ENCODE measurements at regions not wholly inside any gene's neighbourhood (a gene's known extent, or its start where the extent isn't known, plus 50 kb on each side); places are given as distances from the start of the nearest gene placed in this dataset.

GRCh38 chr2:209076151-209076550 lies 347.7 kb upstream of the MAP2 start:
- CTCF ChIA-PET: no interaction called here
- TF ChIP-seq SUZ12 (IDR thresholded peaks at IDR 0.05) (no peak), ARNT (IDR thresholded peaks at IDR 0.05) (no peak), SP1 (IDR thresholded peaks at IDR 0.05) (no peak), PKNOX1 (IDR thresholded peaks at IDR 0.05) (no peak), FOXA1 (IDR thresholded peaks at IDR 0.05) (no peak), TARDBP (IDR thresholded peaks at IDR 0.05) (no peak), CTBP1 (IDR thresholded peaks at IDR 0.05; ENCODE audit: borderline replicate concordance) (no peak), NFRKB (IDR thresholded peaks at IDR 0.05) (no peak), ELF4 (IDR thresholded peaks at IDR 0.05) (no peak)
- POLR2A ChIA-PET: no interaction called here

GRCh38 chr2:209086761-209087160 lies 337.1 kb upstream of the MAP2 start:
- TF ChIP-seq HDGF (IDR thresholded peaks at IDR 0.05; ENCODE audit: borderline replicate concordance): no peak
- no peak for TF ChIP-seq NFRKB (IDR thresholded peaks at IDR 0.05)
- no peak for TF ChIP-seq LEF1 (IDR thresholded peaks at IDR 0.05; ENCODE audit: borderline replicate concordance)
- no peak for TF ChIP-seq ZNF384 (IDR thresholded peaks at IDR 0.05)
- no peak for TF ChIP-seq CTBP1 (IDR thresholded peaks at IDR 0.05; ENCODE audit: borderline replicate concordance)
- TF ChIP-seq ARNT (IDR thresholded peaks at IDR 0.05): no peak
- no peak for TF ChIP-seq TARDBP (IDR thresholded peaks at IDR 0.05)
- no peak for TF ChIP-seq L3MBTL2 (conservative IDR thresholded peaks at IDR 0.05)
- no peak for TF ChIP-seq FOXK2 (IDR thresholded peaks at IDR 0.05)
- no peak for TF ChIP-seq ELF4 (IDR thresholded peaks at IDR 0.05)
- TF ChIP-seq FOXM1 (IDR thresholded peaks at IDR 0.05; ENCODE audit: borderline replicate concordance): no peak
- no peak for TF ChIP-seq SP1 (IDR thresholded peaks at IDR 0.05)
- TF ChIP-seq BHLHE40 (IDR thresholded peaks at IDR 0.05; ENCODE audit: borderline replicate concordance): no peak
- TF ChIP-seq PKNOX1 (IDR thresholded peaks at IDR 0.05): no peak
- TF ChIP-seq SUZ12 (IDR thresholded peaks at IDR 0.05): no peak
- TF ChIP-seq FOXA1 (IDR thresholded peaks at IDR 0.05): no peak
- POLR2A ChIA-PET: no interaction called here
- CTCF ChIA-PET: no interaction called here

More at GRCh38 chr2:209076151-209076550, 347.7 kb upstream of the MAP2 start:
- DNase-seq (ENCODE audit: extremely low spot score): no peak

GRCh38 chr2:209091056-209091455 lies 332.8 kb upstream of the MAP2 start:
- DNase-seq (ENCODE audit: extremely low spot score): no peak
- CTCF ChIA-PET: no interaction called here
- POLR2A ChIA-PET: no interaction called here
- TF ChIP-seq FOXA1 (IDR thresholded peaks at IDR 0.05) (no peak), FOXM1 (IDR thresholded peaks at IDR 0.05; ENCODE audit: borderline replicate concordance) (no peak)

More at GRCh38 chr2:209086761-209087160, 337.1 kb upstream of the MAP2 start:
- no peak for DNase-seq (ENCODE audit: extremely low spot score)

GRCh38 chr2:209094221-209094620 lies 329.6 kb upstream of the MAP2 start:
- DNase-seq (ENCODE audit: extremely low spot score): no peak
- POLR2A ChIA-PET: no interaction called here
- CTCF ChIA-PET: no interaction called here
- TF ChIP-seq FOXM1 (IDR thresholded peaks at IDR 0.05; ENCODE audit: borderline replicate concordance) (no peak), FOXA1 (IDR thresholded peaks at IDR 0.05) (no peak), BHLHE40 (IDR thresholded peaks at IDR 0.05; ENCODE audit: borderline replicate concordance) (no peak), NFRKB (IDR thresholded peaks at IDR 0.05) (no peak), FOXK2 (IDR thresholded peaks at IDR 0.05) (no peak), ZNF384 (IDR thresholded peaks at IDR 0.05) (no peak), LEF1 (IDR thresholded peaks at IDR 0.05; ENCODE audit: borderline replicate concordance) (no peak), ELF4 (IDR thresholded peaks at IDR 0.05) (no peak)

GRCh38 chr2:209095432-209095831 lies 328.4 kb upstream of the MAP2 start:
- POLR2A ChIA-PET: no interaction called here
- no peak for DNase-seq (ENCODE audit: extremely low spot score)
- TF ChIP-seq FOXA1 (IDR thresholded peaks at IDR 0.05) (no peak), ELF4 (IDR thresholded peaks at IDR 0.05) (no peak), PKNOX1 (IDR thresholded peaks at IDR 0.05) (no peak)
- CTCF ChIA-PET: no interaction called here

- no peak for DNase-seq (ENCODE audit: extremely low spot score)
- TF ChIP-seq SP1 (IDR thresholded peaks at IDR 0.05) (no peak), FOXA1 (IDR thresholded peaks at IDR 0.05) (no peak), FOXK2 (IDR thresholded peaks at IDR 0.05) (no peak), TARDBP (IDR thresholded peaks at IDR 0.05) (no peak), SUZ12 (IDR thresholded peaks at IDR 0.05) (no peak), HDGF (IDR thresholded peaks at IDR 0.05; ENCODE audit: borderline replicate concordance) (no peak), ARNT (IDR thresholded peaks at IDR 0.05) (no peak), L3MBTL2 (conservative IDR thresholded peaks at IDR 0.05) (no peak), ZNF384 (IDR thresholded peaks at IDR 0.05) (no peak), BHLHE40 (IDR thresholded peaks at IDR 0.05; ENCODE audit: borderline replicate concordance) (no peak), NFRKB (IDR thresholded peaks at IDR 0.05) (no peak), LEF1 (IDR thresholded peaks at IDR 0.05; ENCODE audit: borderline replicate concordance) (no peak), CTBP1 (IDR thresholded peaks at IDR 0.05; ENCODE audit: borderline replicate concordance) (no peak)
- ChIA-PET POLR2A (no interaction called here), CTCF (no interaction called here)
Observed at GRCh38 chr2:209097168-209097567, 326.7 kb upstream of the MAP2 start.

- no peak for DNase-seq (ENCODE audit: extremely low spot score)
- CTCF ChIA-PET: no interaction called here
- TF ChIP-seq PKNOX1 (IDR thresholded peaks at IDR 0.05) (no peak), SP1 (IDR thresholded peaks at IDR 0.05) (no peak), ELF4 (IDR thresholded peaks at IDR 0.05) (no peak), L3MBTL2 (conservative IDR thresholded peaks at IDR 0.05) (no peak), SUZ12 (IDR thresholded peaks at IDR 0.05) (no peak), ARNT (IDR thresholded peaks at IDR 0.05) (no peak), ZNF384 (IDR thresholded peaks at IDR 0.05) (no peak), FOXK2 (IDR thresholded peaks at IDR 0.05) (no peak), HDGF (IDR thresholded peaks at IDR 0.05; ENCODE audit: borderline replicate concordance) (no peak), CTBP1 (IDR thresholded peaks at IDR 0.05; ENCODE audit: borderline replicate concordance) (no peak), TARDBP (IDR thresholded peaks at IDR 0.05) (no peak), FOXA1 (IDR thresholded peaks at IDR 0.05) (no peak)
- POLR2A ChIA-PET: no interaction called here
Observed at GRCh38 chr2:209102319-209102718, 321.5 kb upstream of the MAP2 start.
